Neuronal stem cell (in vitro differentiated cells): ENCODE measurements at regions not wholly inside any gene's neighbourhood (a gene's known extent, or its start where the extent isn't known, plus 50 kb on each side); places are given as distances from the start of the nearest gene placed in this dataset.
"Not testable (repeated sequence)": the region's sequence is repeated elsewhere in the genome, so short reads cannot be mapped to it uniquely, and the experiment has no call there.

Experiments
- DNase-seq: peaks from one replicate; pipeline ENCODE4 v3.0.0-alpha.2; 2013; ENCODE audit warnings: low spot score
- H2AFZ ChIP-seq: one replicate; pipeline ENCODE4 v1.6.1; 2013; ENCODE audit warnings: mild to moderate bottlenecking, low read length, inconsistent platforms
- H2AK5ac ChIP-seq: 2 replicates; pipeline ENCODE4 v1.6.1; 2013; ENCODE audit warnings: low read depth, mild to moderate bottlenecking, inconsistent platforms, low read length, moderate library complexity, mixed read lengths
- H2BK120ac ChIP-seq: 2 replicates; pipeline ENCODE4 v1.6.1; 2013; ENCODE audit warnings: low read depth, mild to moderate bottlenecking, inconsistent platforms, low read length, moderate library complexity, mixed read lengths
- H2BK12ac ChIP-seq: one replicate; pipeline ENCODE4 v1.6.1; 2013; ENCODE audit warnings: low read length, inconsistent platforms
- H2BK15ac ChIP-seq: 2 replicates; pipeline ENCODE4 v1.6.1; 2013; ENCODE audit warnings: mild to moderate bottlenecking, low read length, inconsistent platforms, mixed read lengths
- H2BK5ac ChIP-seq: one replicate; pipeline ENCODE4 v1.6.1; 2013; ENCODE audit warnings: inconsistent platforms, mild to moderate bottlenecking, low read length, moderate library complexity
- H3K14ac ChIP-seq: one replicate; pipeline ENCODE4 v1.6.1; 2013; ENCODE audit warnings: low read length, inconsistent platforms
- H3K18ac ChIP-seq: 2 replicates; pipeline ENCODE4 v1.6.1; 2013; ENCODE audit warnings: low read length, inconsistent platforms
- H3K23ac ChIP-seq: 2 replicates; pipeline ENCODE4 v1.6.1; 2013; ENCODE audit warnings: low read depth, mild to moderate bottlenecking, mixed read lengths, low read length, inconsistent platforms; ENCODE audit not compliant: poor library complexity
- H3K27ac ChIP-seq: replicated peaks from 3 replicates; pipeline ENCODE4 v1.5.1; 2013; ENCODE audit warnings: low read length, inconsistent platforms
- H3K27me3 ChIP-seq, 3 experiments: 2 replicates each; pipeline ENCODE4 v1.6.1; 2013; ENCODE audit warnings: low read length in 3 of 3, mild to moderate bottlenecking in 2 of 3, inconsistent platforms in 1 of 3, low read depth in 1 of 3, mixed read lengths in 1 of 3, moderate library complexity in 1 of 3; ENCODE audit not compliant: control insufficient read depth in 3 of 3, insufficient read depth in 3 of 3
- H3K36me3 ChIP-seq, 2 donors: replicated peaks in 1 of 2; 2 replicates each; pipeline ENCODE4 v1.6.1; 2013; ENCODE audit warnings: low read length in 2 of 2; ENCODE audit not compliant: control insufficient read depth in 2 of 2, insufficient read depth in 2 of 2
- H3K4ac ChIP-seq: 2 replicates; pipeline ENCODE4 v1.6.1; 2013; ENCODE audit warnings: inconsistent platforms, mild to moderate bottlenecking, low read length, moderate library complexity
- H3K4me1 ChIP-seq, 2 donors: 1 replicate in 1 of 2; 2 replicates in 1 of 2; pipeline ENCODE4 v1.6.1; 2013; ENCODE audit warnings: low read length in 2 of 2, low read depth in 1 of 2; ENCODE audit not compliant: control insufficient read depth in 2 of 2, insufficient read depth in 1 of 2
- H3K4me2 ChIP-seq: one replicate; pipeline ENCODE4 v1.6.1; 2013; ENCODE audit warnings: mild to moderate bottlenecking, low read length, inconsistent platforms; ENCODE audit not compliant: insufficient read depth, poor library complexity, severe bottlenecking
- H3K4me3 ChIP-seq, 2 donors: 2 replicates each; pipeline ENCODE4 v1.5.1; 2013; ENCODE audit warnings: low read length in 2 of 2, mild to moderate bottlenecking in 2 of 2, inconsistent platforms in 1 of 2, moderate library complexity in 1 of 2
- H3K79me1 ChIP-seq: one replicate; pipeline ENCODE4 v1.6.1; 2013; ENCODE audit warnings: low read depth, mild to moderate bottlenecking, inconsistent platforms, low read length, moderate library complexity
- H3K9ac ChIP-seq: one replicate; pipeline ENCODE4 v1.6.1; 2013; ENCODE audit warnings: mild to moderate bottlenecking, low read depth, low read length, inconsistent platforms; ENCODE audit not compliant: poor library complexity
- H3K9me3 ChIP-seq, 2 donors: replicated peaks in 1 of 2; 2 replicates each; pipeline versions ENCODE3 to v1.6.1; 2013; ENCODE audit warnings: low read length in 2 of 2, mild to moderate bottlenecking in 2 of 2, inconsistent platforms in 1 of 2, low read depth in 1 of 2, mixed read lengths in 1 of 2, moderate library complexity in 1 of 2; ENCODE audit not compliant: control insufficient read depth in 2 of 2, insufficient read depth in 1 of 2
- H4K8ac ChIP-seq: one replicate; pipeline ENCODE4 v1.6.1; 2013; ENCODE audit warnings: low read depth, mild to moderate bottlenecking, inconsistent platforms, low read length, moderate library complexity
- H4K91ac ChIP-seq: one replicate; pipeline ENCODE4 v1.6.1; 2013; ENCODE audit warnings: low read length, low read depth, mild to moderate bottlenecking, inconsistent platforms; ENCODE audit not compliant: poor library complexity
- WGBS, 2 donors: extraction: QIAGEN DNeasy Blood & Tissue Kit; methylation state at CpG; one replicate each; pipeline ENCODE4 v1.1.7; 2013; ENCODE audit warnings: missing lambda C conversion rate in 2 of 2, mixed read lengths in 1 of 2; ENCODE audit not compliant: insufficient read length in 2 of 2, insufficient replicate concordance in 1 of 2; ENCODE audit errors: extremely low coverage in 2 of 2; 5-methylcytosine and 5-hydroxymethylcytosine counted together

GRCh38 chr3:33941804-33942203 is 143.4 kb downstream of the PDCD6IP start:
- DNase-seq, result no peak
- Histone ChIP-seq H3K14ac (no peak overlapping the region), H4K91ac (no peak overlapping the region), H3K18ac (no peak overlapping the region), H2AFZ (no peak overlapping the region), H3K23ac (no peak overlapping the region), H3K27me3 (no peaks in the 10 kb centered on the region), H2BK12ac (no peak overlapping the region), H3K9ac (no peak overlapping the region), H3K4me3 (no peak overlapping the region), H3K4me1 (peaks cover 0 to 4% of the 10 kb centered on the region in 2 donors), H3K9me3 (no peaks in the 10 kb centered on the region), H4K8ac (no peak overlapping the region), H3K4ac (no peak overlapping the region), H3K27ac (no peak overlapping the region), H3K79me1 (no peaks in the 10 kb centered on the region), H3K4me2 (no peak overlapping the region), H2BK120ac (no peak overlapping the region), H2BK5ac (no peak overlapping the region), H2AK5ac (no peak overlapping the region), H2BK15ac (no peak overlapping the region), H3K36me3 (no peaks in the 10 kb centered on the region)
- WGBS, 2 donors, result no CpG with 5 or more reads among the region's 1 CpG

GRCh38 chr3:33942483-33943150 is 144.2 kb downstream of the PDCD6IP start:
- WGBS, 2 donors, result no CpG with 5 or more reads among the region's 4 CpGs
- Histone ChIP-seq H3K14ac (no peak overlapping the region), H2AK5ac (no peak overlapping the region), H3K18ac (no peak overlapping the region), H4K91ac (no peak overlapping the region), H3K9ac (no peak overlapping the region), H3K9me3 (no peaks in the 10 kb centered on the region), H2BK12ac (no peak overlapping the region), H3K27me3 (no peaks in the 10 kb centered on the region), H3K4me1 (peaks cover 0 to 2% of the 10 kb centered on the region in 2 donors), H2AFZ (no peak overlapping the region), H3K4ac (no peak overlapping the region), H3K79me1 (no peaks in the 10 kb centered on the region), H4K8ac (no peak overlapping the region), H3K4me2 (no peak overlapping the region), H2BK15ac (no peak overlapping the region), H2BK5ac (no peak overlapping the region), H3K36me3 (no peaks in the 10 kb centered on the region), H2BK120ac (no peak overlapping the region), H3K27ac (no peak overlapping the region), H3K4me3 (no peak overlapping the region), H3K23ac (no peak overlapping the region)
- DNase-seq, result no peak

GRCh38 chr3:33943277-33943676 is 144.8 kb downstream of the PDCD6IP start:
- Histone ChIP-seq H3K27me3 (no peaks in the 10 kb centered on the region), H3K9ac (no peak overlapping the region), H3K23ac (no peak overlapping the region), H2BK5ac (no peak overlapping the region), H2AK5ac (no peak overlapping the region), H3K14ac (no peak overlapping the region), H3K4ac (no peak overlapping the region), H2BK15ac (no peak overlapping the region), H3K79me1 (no peaks in the 10 kb centered on the region), H3K36me3 (no peaks in the 10 kb centered on the region), H3K9me3 (no peaks in the 10 kb centered on the region), H2AFZ (no peak overlapping the region), H3K4me1 (peaks cover 0 to 2% of the 10 kb centered on the region in 2 donors), H3K4me3 (no peak overlapping the region), H4K8ac (no peak overlapping the region), H4K91ac (no peak overlapping the region), H3K18ac (no peak overlapping the region), H3K27ac (no peak overlapping the region), H3K4me2 (no peak overlapping the region), H2BK120ac (no peak overlapping the region), H2BK12ac (no peak overlapping the region)
- DNase-seq, result no peak

- H3K23ac ChIP-seq, H2BK5ac ChIP-seq, H2BK12ac ChIP-seq, H3K4me2 ChIP-seq, H3K36me3 ChIP-seq, H3K4me3 ChIP-seq, H3K4me1 ChIP-seq, H2BK15ac ChIP-seq, H4K8ac ChIP-seq, H3K27ac ChIP-seq, DNase-seq, H2AFZ ChIP-seq, H4K91ac ChIP-seq, H3K27me3 ChIP-seq, H2BK120ac ChIP-seq, H3K4ac ChIP-seq, H3K14ac ChIP-seq, H3K79me1 ChIP-seq, H2AK5ac ChIP-seq, H3K9me3 ChIP-seq, H3K18ac ChIP-seq, H3K9ac ChIP-seq: not testable (repeated sequence)
Measured at GRCh38 chr3:33946612-33947011, 148.2 kb downstream of the PDCD6IP start.
